Osteocyte (in vitro differentiated cells): ENCODE measurements at regions not wholly inside any gene's neighbourhood (a gene's known extent, or its start where the extent isn't known, plus 50 kb on each side); places are given as distances from the start of the nearest gene placed in this dataset.
"Not testable (repeated sequence)": the region's sequence is repeated elsewhere in the genome, so short reads cannot be mapped to it uniquely, and the experiment has no call there.

Experiments
- DNase-seq: peaks from one replicate; pipeline ENCODE4 v3.0.0; 2021; ENCODE audit warnings: mixed read lengths; ENCODE audit not compliant: unreplicated experiment; ENCODE audit errors: extremely low spot score
- H3K27ac Mint-ChIP-seq: one replicate; pipeline ENCODE4 v1.8.0; 2021; ENCODE audit warnings: mild to moderate bottlenecking, mixed read lengths; ENCODE audit not compliant: unreplicated experiment
- H3K27me3 Mint-ChIP-seq: one replicate; pipeline ENCODE4 v1.8.0; 2021; ENCODE audit warnings: mixed read lengths; ENCODE audit not compliant: unreplicated experiment
- H3K36me3 Mint-ChIP-seq: one replicate; pipeline ENCODE4 v1.8.0; 2021; ENCODE audit warnings: mixed read lengths; ENCODE audit not compliant: unreplicated experiment
- H3K4me1 Mint-ChIP-seq: one replicate; pipeline ENCODE4 v1.8.0; 2021; ENCODE audit warnings: mixed read lengths; ENCODE audit not compliant: unreplicated experiment
- H3K4me3 Mint-ChIP-seq: one replicate; pipeline ENCODE4 v1.8.0; 2021; ENCODE audit warnings: mild to moderate bottlenecking, moderate library complexity, mixed read lengths; ENCODE audit not compliant: unreplicated experiment
- H3K9me3 Mint-ChIP-seq: one replicate; pipeline ENCODE4 v1.8.0; 2021; ENCODE audit warnings: mixed read lengths; ENCODE audit not compliant: unreplicated experiment
- TF ChIP-seq, protein P1 (sequence below): fragments of 200-600 bp; sonication (generic); IDR thresholded peaks from 2 replicates; pipeline ENCODE4 v1.5.0; 2021; ENCODE audit warnings: antibody characterized with exemption, mild to moderate bottlenecking, moderate library complexity

DNA sequence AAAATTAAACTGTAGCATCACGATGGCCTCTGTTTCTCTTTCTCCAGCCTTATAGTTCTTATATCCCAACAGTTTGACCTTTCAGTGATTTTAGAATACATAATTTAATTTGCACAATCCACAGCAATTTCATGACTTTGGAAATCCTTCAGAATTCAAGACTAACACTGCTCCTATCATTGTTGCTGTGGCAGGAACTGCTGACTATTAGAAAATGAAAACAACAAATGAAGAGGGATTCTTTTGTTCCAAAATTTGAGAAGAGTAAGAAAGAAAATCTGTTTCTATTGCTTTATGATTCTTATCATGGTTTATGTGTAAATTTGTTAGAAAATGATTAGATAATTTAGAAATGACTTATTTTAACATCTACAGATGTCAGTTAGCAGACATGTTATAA lies 604.0 kb upstream of the ADGRB3 start:
- Mint-ChIP-seq H3K4me3 (no peak overlapping the region), H3K27ac (no peak overlapping the region), H3K4me1 (no peaks in the 10 kb centered on the region), H3K27me3 (no peaks in the 10 kb centered on the region), H3K9me3 (no peaks in the 10 kb centered on the region), H3K36me3 (no peaks in the 10 kb centered on the region)
- DNase-seq, result no peak
- TF ChIP-seq, protein P1, sequence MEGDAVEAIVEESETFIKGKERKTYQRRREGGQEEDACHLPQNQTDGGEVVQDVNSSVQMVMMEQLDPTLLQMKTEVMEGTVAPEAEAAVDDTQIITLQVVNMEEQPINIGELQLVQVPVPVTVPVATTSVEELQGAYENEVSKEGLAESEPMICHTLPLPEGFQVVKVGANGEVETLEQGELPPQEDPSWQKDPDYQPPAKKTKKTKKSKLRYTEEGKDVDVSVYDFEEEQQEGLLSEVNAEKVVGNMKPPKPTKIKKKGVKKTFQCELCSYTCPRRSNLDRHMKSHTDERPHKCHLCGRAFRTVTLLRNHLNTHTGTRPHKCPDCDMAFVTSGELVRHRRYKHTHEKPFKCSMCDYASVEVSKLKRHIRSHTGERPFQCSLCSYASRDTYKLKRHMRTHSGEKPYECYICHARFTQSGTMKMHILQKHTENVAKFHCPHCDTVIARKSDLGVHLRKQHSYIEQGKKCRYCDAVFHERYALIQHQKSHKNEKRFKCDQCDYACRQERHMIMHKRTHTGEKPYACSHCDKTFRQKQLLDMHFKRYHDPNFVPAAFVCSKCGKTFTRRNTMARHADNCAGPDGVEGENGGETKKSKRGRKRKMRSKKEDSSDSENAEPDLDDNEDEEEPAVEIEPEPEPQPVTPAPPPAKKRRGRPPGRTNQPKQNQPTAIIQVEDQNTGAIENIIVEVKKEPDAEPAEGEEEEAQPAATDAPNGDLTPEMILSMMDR, result no peak

- TF ChIP-seq, protein P1, result no peak
- no peak for DNase-seq
- no peak overlapping the region for H3K4me3 Mint-ChIP-seq
- no peaks in the 10 kb centered on the region for H3K4me1 Mint-ChIP-seq
- no peaks in the 10 kb centered on the region for H3K36me3 Mint-ChIP-seq
- H3K9me3 Mint-ChIP-seq, result peaks cover 6% of the 10 kb centered on the region
- no peak overlapping the region for H3K27ac Mint-ChIP-seq
- no peaks in the 10 kb centered on the region for H3K27me3 Mint-ChIP-seq
Observed at GRCh38 chr6:68026483-68026882, 608.6 kb upstream of the ADGRB3 start.

- H3K4me3 Mint-ChIP-seq, result no peak overlapping the region
- no peaks in the 10 kb centered on the region for H3K27me3 Mint-ChIP-seq
- no peak overlapping the region for H3K27ac Mint-ChIP-seq
- TF ChIP-seq, protein P1, result no peak
- H3K36me3 Mint-ChIP-seq, result no peaks in the 10 kb centered on the region
- H3K9me3 Mint-ChIP-seq, result peaks cover 6% of the 10 kb centered on the region
- no peak for DNase-seq
- H3K4me1 Mint-ChIP-seq, result no peaks in the 10 kb centered on the region
Observed at GRCh38 chr6:68025764-68026163, 609.3 kb upstream of the ADGRB3 start.

GRCh38 chr6:68024570-68025269 lies 610.4 kb upstream of the ADGRB3 start:
- H3K9me3 Mint-ChIP-seq, result peaks cover 6% of the 10 kb centered on the region
- no peaks in the 10 kb centered on the region for H3K36me3 Mint-ChIP-seq
- no peak overlapping the region for H3K27ac Mint-ChIP-seq
- no peaks in the 10 kb centered on the region for H3K4me1 Mint-ChIP-seq
- DNase-seq, result no peak
- H3K4me3 Mint-ChIP-seq, result no peak overlapping the region
- TF ChIP-seq, protein P1, result no peak
- H3K27me3 Mint-ChIP-seq, result no peaks in the 10 kb centered on the region

DNA sequence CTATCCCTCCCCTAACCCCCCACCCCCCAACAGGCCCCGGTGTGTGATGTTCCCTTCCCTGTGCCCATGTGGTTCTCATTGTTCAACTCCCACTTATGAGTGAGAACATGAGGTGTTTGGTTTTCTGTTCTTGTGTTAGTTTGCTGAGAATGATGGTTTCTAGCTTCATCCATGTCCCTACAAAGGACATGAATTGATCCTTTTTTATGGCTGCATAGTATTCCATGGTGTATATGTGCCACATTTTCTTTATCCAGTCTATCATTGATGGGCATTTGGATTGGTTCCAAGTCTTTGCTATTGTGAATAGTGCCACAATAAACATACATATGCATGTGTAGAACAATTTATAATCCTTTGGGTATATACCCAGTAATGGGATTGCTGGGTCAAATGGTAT lies 612.1 kb upstream of the ADGRB3 start:
- H3K9me3 Mint-ChIP-seq, H3K27me3 Mint-ChIP-seq, H3K4me3 Mint-ChIP-seq, DNase-seq, H3K27ac Mint-ChIP-seq, H3K36me3 Mint-ChIP-seq, H3K4me1 Mint-ChIP-seq: not testable (repeated sequence)
